ENCODE measurements at regions not wholly inside any gene's neighbourhood (a gene's known extent, or its start where the extent isn't known, plus 50 kb on each side); places are given as distances from the start of the nearest gene placed in this dataset.

GRCh38 chr5:31137676-31138075 is 55.8 kb upstream of the CDH6 start:
- no peak for DNase-seq

GRCh38 chr5:31135542-31135941 is 57.9 kb upstream of the CDH6 start:
- no peak for DNase-seq

GRCh38 chr5:31133488-31133887 is 60.0 kb upstream of the CDH6 start:
- DNase-seq, result no peak

GRCh38 chr5:31131381-31131891 is 62.0 kb upstream of the CDH6 start:
- DNase-seq, result no peak

GRCh38 chr5:31130676-31131075 is 62.8 kb upstream of the CDH6 start:
- no peak for DNase-seq

- no peak for DNase-seq
Measured at GRCh38 chr5:31124651-31125305, 68.7 kb upstream of the CDH6 start.

GRCh38 chr5:31124026-31124425 is 69.5 kb upstream of the CDH6 start:
- no peak for DNase-seq

- DNase-seq, result no peak
Measured at GRCh38 chr5:31122998-31123951, 70.2 kb upstream of the CDH6 start.

- DNase-seq, result no peak
Measured at GRCh38 chr5:31121224-31121623, 72.3 kb upstream of the CDH6 start.

GRCh38 chr5:31120642-31120948 is 72.9 kb upstream of the CDH6 start:
- no peak for DNase-seq

- DNase-seq, result no peak
Measured at GRCh38 chr5:31119938-31120641, 73.4 kb upstream of the CDH6 start.

- DNase-seq, result no peak
Measured at GRCh38 chr5:31116466-31117031, 76.9 kb upstream of the CDH6 start.

GRCh38 chr5:31114817-31115216 is 78.7 kb upstream of the CDH6 start:
- DNase-seq, result no peak

- DNase-seq, result no peak
Measured at GRCh38 chr5:31113666-31114350, 79.7 kb upstream of the CDH6 start.

GRCh38 chr5:31113101-31113500 is 80.4 kb upstream of the CDH6 start:
- DNase-seq, result no peak

- no peak for DNase-seq
Measured at GRCh38 chr5:31107091-31107518, 86.4 kb upstream of the CDH6 start.

GRCh38 chr5:31106691-31107090 is 86.8 kb upstream of the CDH6 start:
- DNase-seq, result no peak

GRCh38 chr5:31106278-31106677 is 87.2 kb upstream of the CDH6 start:
- DNase-seq, result no peak

GRCh38 chr5:31104775-31105174 is 88.7 kb upstream of the CDH6 start:
- no peak for DNase-seq

GRCh38 chr5:31100781-31101310 is 92.6 kb upstream of the CDH6 start:
- no peak for DNase-seq

- DNase-seq, result no peak
Measured at GRCh38 chr5:31100047-31100575, 93.4 kb upstream of the CDH6 start.

- no peak for DNase-seq
Measured at GRCh38 chr5:31098811-31099210, 94.7 kb upstream of the CDH6 start.

All from DMS 273 treated with DMSO at 0.1 percent for 48 hours (cell line).